HFFc6 (cell line): ENCODE measurements at regions not wholly inside any gene's neighbourhood (a gene's known extent, or its start where the extent isn't known, plus 50 kb on each side); places are given as distances from the start of the nearest gene placed in this dataset.
"Not testable (repeated sequence)": the region's sequence is repeated elsewhere in the genome, so short reads cannot be mapped to it uniquely, and the experiment has no call there.

Experiments
- DNase-seq: peaks from one replicate; pipeline ENCODE4 v3.0.0-alpha.2; 2018
- H3K27ac Mint-ChIP-seq: 2 replicates; pipeline ENCODE4 v1.8.0; 2020; ENCODE audit warnings: mild to moderate bottlenecking, mixed read lengths
- H3K27me3 Mint-ChIP-seq: 2 replicates; pipeline ENCODE4 v1.8.0; 2021; ENCODE audit warnings: mild to moderate bottlenecking, moderate library complexity, mixed read lengths; ENCODE audit not compliant: insufficient read depth
- H3K36me3 Mint-ChIP-seq: 2 replicates; pipeline ENCODE4 v1.8.0; 2021; ENCODE audit warnings: low read depth, mixed read lengths
- H3K4me1 Mint-ChIP-seq: 2 replicates; pipeline ENCODE4 v1.8.0; 2020; ENCODE audit warnings: low read depth, mixed read lengths
- H3K4me3 Mint-ChIP-seq: 2 replicates; pipeline ENCODE4 v1.8.0; 2020; ENCODE audit warnings: mild to moderate bottlenecking, moderate library complexity, mixed read lengths
- H3K9me3 Mint-ChIP-seq: 2 replicates; pipeline ENCODE4 v1.8.0; 2020; ENCODE audit warnings: mild to moderate bottlenecking, mixed read lengths
- TF ChIP-seq, protein P1 (sequence below): fragments of 200-600 bp; sonication (generic); IDR thresholded peaks from 2 replicates; pipeline ENCODE4 v1.5.0; 2021; ENCODE audit warnings: antibody characterized with exemption, mild to moderate bottlenecking

GRCh38 chr4:174061026-174061425 lies 222.4 kb downstream of the FBXO8 start:
- Mint-ChIP-seq H3K9me3 (peaks cover 21% of the 10 kb centered on the region), H3K27me3 (peaks cover 1% of the 10 kb centered on the region; the same call in 1 of the 2 replicates), H3K4me3 (no peak overlapping the region), H3K27ac (no peak overlapping the region), H3K4me1 (no peaks in the 10 kb centered on the region), H3K36me3 (no peaks in the 10 kb centered on the region)
- DNase-seq, result no peak
- TF ChIP-seq, protein P1, sequence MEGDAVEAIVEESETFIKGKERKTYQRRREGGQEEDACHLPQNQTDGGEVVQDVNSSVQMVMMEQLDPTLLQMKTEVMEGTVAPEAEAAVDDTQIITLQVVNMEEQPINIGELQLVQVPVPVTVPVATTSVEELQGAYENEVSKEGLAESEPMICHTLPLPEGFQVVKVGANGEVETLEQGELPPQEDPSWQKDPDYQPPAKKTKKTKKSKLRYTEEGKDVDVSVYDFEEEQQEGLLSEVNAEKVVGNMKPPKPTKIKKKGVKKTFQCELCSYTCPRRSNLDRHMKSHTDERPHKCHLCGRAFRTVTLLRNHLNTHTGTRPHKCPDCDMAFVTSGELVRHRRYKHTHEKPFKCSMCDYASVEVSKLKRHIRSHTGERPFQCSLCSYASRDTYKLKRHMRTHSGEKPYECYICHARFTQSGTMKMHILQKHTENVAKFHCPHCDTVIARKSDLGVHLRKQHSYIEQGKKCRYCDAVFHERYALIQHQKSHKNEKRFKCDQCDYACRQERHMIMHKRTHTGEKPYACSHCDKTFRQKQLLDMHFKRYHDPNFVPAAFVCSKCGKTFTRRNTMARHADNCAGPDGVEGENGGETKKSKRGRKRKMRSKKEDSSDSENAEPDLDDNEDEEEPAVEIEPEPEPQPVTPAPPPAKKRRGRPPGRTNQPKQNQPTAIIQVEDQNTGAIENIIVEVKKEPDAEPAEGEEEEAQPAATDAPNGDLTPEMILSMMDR, result no peak

- no peak for DNase-seq
- TF ChIP-seq, protein P1, result no peak
- Mint-ChIP-seq H3K4me3 (no peak overlapping the region), H3K27me3 (no peaks in the 10 kb centered on the region), H3K27ac (no peak overlapping the region), H3K36me3 (no peaks in the 10 kb centered on the region), H3K4me1 (no peaks in the 10 kb centered on the region), H3K9me3 (peaks cover 18% of the 10 kb centered on the region)
Measured at GRCh38 chr4:174058846-174059245, 224.6 kb downstream of the FBXO8 start.

- peaks cover 18% of the 10 kb centered on the region for H3K9me3 Mint-ChIP-seq
- H3K36me3 Mint-ChIP-seq, result no peaks in the 10 kb centered on the region
- H3K4me3 Mint-ChIP-seq, result no peak overlapping the region
- no peaks in the 10 kb centered on the region for H3K4me1 Mint-ChIP-seq
- DNase-seq, result no peak
- H3K27me3 Mint-ChIP-seq, result no peaks in the 10 kb centered on the region
- no peak overlapping the region for H3K27ac Mint-ChIP-seq
- TF ChIP-seq, protein P1, result no peak
Measured at GRCh38 chr4:174056959-174057358, 226.5 kb downstream of the FBXO8 start.

- no peak for DNase-seq
- H3K36me3 Mint-ChIP-seq, result no peaks in the 10 kb centered on the region
- peaks cover 27% of the 10 kb centered on the region for H3K9me3 Mint-ChIP-seq
- no peaks in the 10 kb centered on the region for H3K27me3 Mint-ChIP-seq
- TF ChIP-seq, protein P1, result no peak
- no peaks in the 10 kb centered on the region for H3K4me1 Mint-ChIP-seq
- H3K4me3 Mint-ChIP-seq, result no peak overlapping the region
- no peak overlapping the region for H3K27ac Mint-ChIP-seq
Measured at GRCh38 chr4:174055344-174055743, 228.1 kb downstream of the FBXO8 start.

GRCh38 chr4:174053895-174054294 lies 229.6 kb downstream of the FBXO8 start:
- no peak for DNase-seq
- Mint-ChIP-seq H3K4me1 (no peaks in the 10 kb centered on the region), H3K27ac (no peak overlapping the region), H3K36me3 (no peaks in the 10 kb centered on the region), H3K9me3 (peaks cover 17% of the 10 kb centered on the region), H3K4me3 (no peak overlapping the region), H3K27me3 (no peaks in the 10 kb centered on the region)
- TF ChIP-seq, protein P1, result no peak

- no peak for DNase-seq
- TF ChIP-seq, protein P1, result no peak
- H3K27ac Mint-ChIP-seq, result no peak overlapping the region
- H3K36me3 Mint-ChIP-seq, result no peaks in the 10 kb centered on the region
- no peaks in the 10 kb centered on the region for H3K4me1 Mint-ChIP-seq
- no peak overlapping the region for H3K4me3 Mint-ChIP-seq
- peaks cover 17% of the 10 kb centered on the region; the same call in 1 of the 2 replicates for H3K9me3 Mint-ChIP-seq
- no peaks in the 10 kb centered on the region for H3K27me3 Mint-ChIP-seq
Measured at GRCh38 chr4:174047363-174047762, 236.1 kb downstream of the FBXO8 start.

DNA sequence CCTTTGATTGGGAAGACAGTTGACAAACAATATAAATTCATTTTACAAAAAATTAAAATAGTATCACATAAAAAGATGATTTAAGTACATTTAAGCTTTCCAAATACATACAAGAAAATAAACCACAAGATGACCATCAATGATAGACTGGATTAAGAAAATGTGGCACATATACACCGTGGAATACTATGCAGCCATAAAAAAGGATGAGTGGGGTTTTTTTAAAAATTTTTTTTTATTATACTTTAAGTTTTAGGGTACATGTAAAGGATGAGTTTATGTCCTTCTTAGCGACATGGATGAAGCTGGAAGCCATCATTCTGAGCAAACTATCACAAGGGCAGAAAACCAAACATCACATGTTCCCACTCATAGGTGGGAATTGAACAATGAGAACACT lies 237.6 kb downstream of the FBXO8 start:
- not testable (repeated sequence) for H3K27ac Mint-ChIP-seq, DNase-seq, H3K36me3 Mint-ChIP-seq, H3K4me1 Mint-ChIP-seq, H3K27me3 Mint-ChIP-seq, H3K4me3 Mint-ChIP-seq, H3K9me3 Mint-ChIP-seq
